Suprapubic skin (tissue), 4 donors: ENCODE measurements at regions not wholly inside any gene's neighbourhood (a gene's known extent, or its start where the extent isn't known, plus 50 kb on each side); places are given as distances from the start of the nearest gene placed in this dataset.

Experiments
- POLR2A ChIP-seq, 2 donors: fragments of 450-650 bp; IDR thresholded peaks; one replicate each; pipeline ENCODE4 v1.6.1; 2017; ENCODE audit warnings: antibody characterized with exemption in 2 of 2, mild to moderate bottlenecking in 2 of 2, moderate library complexity in 2 of 2
- POLR2AphosphoS5 ChIP-seq, 3 donors: sonication (generic); formaldehyde crosslinking; IDR thresholded peaks; one replicate each; pipeline ENCODE4 v1.6.1; 2017; ENCODE audit warnings: antibody characterized with exemption in 3 of 3
- TF ChIP-seq, protein P1 (sequence below), 2 donors: fragments of 200-600 bp in 1 of 2; fragments of 450-650 bp in 1 of 2; sonication (generic) in 1 of 2; IDR thresholded peaks; one replicate each; pipeline ENCODE4 v1.5.1; 2016 to 2019; ENCODE audit warnings: antibody characterized with exemption in 2 of 2, mild to moderate bottlenecking in 1 of 2, moderate library complexity in 1 of 2

DNA sequence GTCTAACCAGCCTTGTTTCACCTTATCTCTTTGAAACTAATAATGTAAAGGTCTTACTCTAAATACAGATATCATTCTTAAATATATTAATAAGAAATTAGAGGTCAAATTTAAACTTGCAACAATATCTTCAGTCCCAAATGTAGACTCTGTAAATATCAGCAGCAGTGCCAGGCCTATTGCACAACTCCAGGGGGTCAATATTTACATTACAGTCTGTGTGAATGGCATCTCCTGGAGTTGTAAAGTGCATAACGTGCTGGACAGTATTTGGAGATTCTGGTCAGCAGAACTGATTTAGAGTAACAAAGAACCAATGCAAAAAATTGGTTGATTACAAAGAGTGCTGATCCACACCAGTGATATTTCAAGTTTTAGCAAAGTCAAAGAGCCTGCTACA, 1225.9 kb downstream of the PCDH19 start:
- TF ChIP-seq POLR2AphosphoS5 (IDR thresholded peaks at IDR 0.05): no peak
- TF ChIP-seq, protein P1, sequence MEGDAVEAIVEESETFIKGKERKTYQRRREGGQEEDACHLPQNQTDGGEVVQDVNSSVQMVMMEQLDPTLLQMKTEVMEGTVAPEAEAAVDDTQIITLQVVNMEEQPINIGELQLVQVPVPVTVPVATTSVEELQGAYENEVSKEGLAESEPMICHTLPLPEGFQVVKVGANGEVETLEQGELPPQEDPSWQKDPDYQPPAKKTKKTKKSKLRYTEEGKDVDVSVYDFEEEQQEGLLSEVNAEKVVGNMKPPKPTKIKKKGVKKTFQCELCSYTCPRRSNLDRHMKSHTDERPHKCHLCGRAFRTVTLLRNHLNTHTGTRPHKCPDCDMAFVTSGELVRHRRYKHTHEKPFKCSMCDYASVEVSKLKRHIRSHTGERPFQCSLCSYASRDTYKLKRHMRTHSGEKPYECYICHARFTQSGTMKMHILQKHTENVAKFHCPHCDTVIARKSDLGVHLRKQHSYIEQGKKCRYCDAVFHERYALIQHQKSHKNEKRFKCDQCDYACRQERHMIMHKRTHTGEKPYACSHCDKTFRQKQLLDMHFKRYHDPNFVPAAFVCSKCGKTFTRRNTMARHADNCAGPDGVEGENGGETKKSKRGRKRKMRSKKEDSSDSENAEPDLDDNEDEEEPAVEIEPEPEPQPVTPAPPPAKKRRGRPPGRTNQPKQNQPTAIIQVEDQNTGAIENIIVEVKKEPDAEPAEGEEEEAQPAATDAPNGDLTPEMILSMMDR (IDR thresholded peaks at IDR 0.05): no peak
- TF ChIP-seq POLR2A (IDR thresholded peaks at IDR 0.05): no peak
